ENCODE measurements at regions not wholly inside any gene's neighbourhood (a gene's known extent, or its start where the extent isn't known, plus 50 kb on each side); places are given as distances from the start of the nearest gene placed in this dataset.

DNA sequence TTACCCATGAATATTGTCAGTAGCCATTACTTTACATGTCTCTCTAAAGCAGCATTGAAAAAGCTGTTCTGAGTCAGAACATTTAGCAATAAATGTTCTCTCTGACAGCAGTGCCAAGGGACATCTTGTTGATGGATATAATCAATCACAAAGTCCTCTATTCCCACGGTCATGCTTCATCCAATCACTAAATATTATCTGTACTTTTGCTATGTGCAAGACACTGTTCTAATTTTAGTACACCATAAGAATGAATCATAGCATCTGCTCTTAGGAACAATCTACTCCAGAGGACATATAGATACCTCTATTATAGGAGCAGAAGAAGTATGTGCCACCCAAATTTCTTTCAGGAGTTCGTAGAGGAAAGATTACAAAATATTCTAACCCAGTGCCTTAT is 142.5 kb upstream of the MBNL1 start:
- intact Hi-C loops (cut with DNase I): no loop called here
- Histone ChIP-seq H3K4me3 (no peak overlapping the region), H3K27me3 (no peaks in the 10 kb centered on the region), H3K4me1 (no peaks in the 10 kb centered on the region), H3K27ac (no peak overlapping the region), H3K36me3 (no peaks in the 10 kb centered on the region), H3K9me3 (no peaks in the 10 kb centered on the region)
- 68 to 80% methylated on average over 2 of the region's 2 CpGs for WGBS, 2 donors
- DNase-seq (no peak), FAIRE-seq (no peak), ATAC-seq (no peak)
- no peak for TF ChIP-seq CTCF (IDR thresholded peaks at IDR 0.05)

GRCh38 chr3:152127058-152127457 is 141.7 kb upstream of the MBNL1 start:
- WGBS, 2 donors: 90 to 95% methylated on average over 4 of the region's 4 CpGs
- intact Hi-C loops (cut with DNase I): no loop called here
- Histone ChIP-seq H3K9me3 (no peaks in the 10 kb centered on the region), H3K4me1 (no peaks in the 10 kb centered on the region), H3K36me3 (no peaks in the 10 kb centered on the region), H3K27ac (no peak overlapping the region), H3K27me3 (no peaks in the 10 kb centered on the region), H3K4me3 (no peak overlapping the region)
- DNase-seq (no peak), ATAC-seq (no peak), FAIRE-seq (no peak)
- no peak for TF ChIP-seq CTCF (IDR thresholded peaks at IDR 0.05)

- H3K27me3 ChIP-seq: no peaks in the 10 kb centered on the region
- no peak for TF ChIP-seq CTCF (IDR thresholded peaks at IDR 0.05)
- WGBS, 2 donors: 53 to 94% methylated on average over 1 of the region's 1 CpG
- intact Hi-C loops (cut with DNase I): no loop called here
- no peaks in the 10 kb centered on the region for H3K9me3 ChIP-seq
- ATAC-seq: no peak
- no peak overlapping the region for H3K4me3 ChIP-seq
- H3K36me3 ChIP-seq: no peaks in the 10 kb centered on the region
- no peaks in the 10 kb centered on the region for H3K4me1 ChIP-seq
- FAIRE-seq: no peak
- no peak overlapping the region for H3K27ac ChIP-seq
- no peak for DNase-seq
These were observed 140.4 kb upstream of the MBNL1 start for GRCh38 chr3:152128356-152128755.

- Histone ChIP-seq H3K9me3 (no peaks in the 10 kb centered on the region), H3K27me3 (no peaks in the 10 kb centered on the region), H3K36me3 (no peaks in the 10 kb centered on the region), H3K4me1 (no peaks in the 10 kb centered on the region), H3K27ac (no peak overlapping the region), H3K4me3 (no peak overlapping the region)
- 87 to 90% methylated on average over 3 of the region's 3 CpGs for WGBS, 2 donors
- intact Hi-C loops (cut with DNase I): no loop called here
- FAIRE-seq (no peak), DNase-seq (no peak), ATAC-seq (no peak)
- no peak for TF ChIP-seq CTCF (IDR thresholded peaks at IDR 0.05)
These were observed 129.1 kb upstream of the MBNL1 start for GRCh38 chr3:152139651-152140050.

DNA sequence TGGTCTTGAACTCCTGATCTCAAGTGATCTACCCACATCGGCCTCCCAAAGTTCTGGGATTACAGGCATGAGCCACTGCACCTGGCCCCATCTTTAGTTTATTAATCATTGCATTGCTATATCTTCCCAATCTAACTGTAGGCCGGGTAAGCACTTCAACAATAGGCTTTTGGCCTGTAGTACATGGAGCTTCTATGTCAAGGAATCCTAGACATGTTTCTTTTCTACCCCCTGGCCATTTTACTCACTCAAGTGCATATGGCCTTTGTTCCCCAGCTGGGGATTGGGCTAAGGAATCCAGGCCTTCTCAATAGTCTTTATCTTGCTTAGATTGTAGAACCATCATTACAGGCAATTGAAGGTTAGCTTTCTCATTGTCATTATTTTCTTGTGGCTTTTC is 122.3 kb upstream of the MBNL1 start:
- Histone ChIP-seq H3K9me3 (no peaks in the 10 kb centered on the region), H3K4me3 (no peak overlapping the region), H3K27ac (no peak overlapping the region), H3K4me1 (no peaks in the 10 kb centered on the region), H3K36me3 (no peaks in the 10 kb centered on the region), H3K27me3 (no peaks in the 10 kb centered on the region)
- intact Hi-C loops (cut with DNase I): no loop called here
- no peak for DNase-seq
- no peak for TF ChIP-seq CTCF (IDR thresholded peaks at IDR 0.05)
- no peak for ATAC-seq
- FAIRE-seq: no peak
- 82 to 83% methylated on average over 2 of the region's 2 CpGs for WGBS, 2 donors
